ENCODE measurements at regions not wholly inside any gene's neighbourhood (a gene's known extent, or its start where the extent isn't known, plus 50 kb on each side); places are given as distances from the start of the nearest gene placed in this dataset.

DNA sequence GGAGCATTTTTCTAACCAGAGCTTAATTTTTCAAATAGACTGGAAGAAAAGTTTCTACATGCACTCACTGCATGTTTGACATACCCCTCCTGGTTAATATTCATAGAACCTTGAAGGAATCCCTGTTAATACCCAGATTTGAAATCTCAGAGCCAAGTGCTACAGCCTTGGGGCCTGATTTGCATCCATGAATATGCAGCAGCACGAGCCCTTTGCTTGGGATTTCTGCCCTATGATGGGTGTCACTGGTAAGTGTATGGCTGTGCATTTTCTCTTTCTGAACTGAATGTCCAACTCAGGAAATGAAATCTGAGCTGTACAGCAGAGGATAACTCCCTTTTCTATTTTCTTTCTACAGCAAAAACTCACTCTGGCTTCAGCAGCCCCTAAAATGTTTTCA is 1157.5 kb downstream of the XPNPEP1 start:
- no peak for DNase-seq (ENCODE audit: low read depth, low spot score)
- Mint-ChIP-seq H3K9me3 (no peaks in the 10 kb centered on the region), H3K4me3 (no peak overlapping the region), H3K4me1 (peaks cover 4% of the 10 kb centered on the region), H3K36me3 (ENCODE audit: low read depth) (no peaks in the 10 kb centered on the region), H3K27me3 (ENCODE audit: low read depth) (no peaks in the 10 kb centered on the region), H3K27ac (ENCODE audit: unreplicated experiment) (no peak overlapping the region)
- TF ChIP-seq, protein P1, sequence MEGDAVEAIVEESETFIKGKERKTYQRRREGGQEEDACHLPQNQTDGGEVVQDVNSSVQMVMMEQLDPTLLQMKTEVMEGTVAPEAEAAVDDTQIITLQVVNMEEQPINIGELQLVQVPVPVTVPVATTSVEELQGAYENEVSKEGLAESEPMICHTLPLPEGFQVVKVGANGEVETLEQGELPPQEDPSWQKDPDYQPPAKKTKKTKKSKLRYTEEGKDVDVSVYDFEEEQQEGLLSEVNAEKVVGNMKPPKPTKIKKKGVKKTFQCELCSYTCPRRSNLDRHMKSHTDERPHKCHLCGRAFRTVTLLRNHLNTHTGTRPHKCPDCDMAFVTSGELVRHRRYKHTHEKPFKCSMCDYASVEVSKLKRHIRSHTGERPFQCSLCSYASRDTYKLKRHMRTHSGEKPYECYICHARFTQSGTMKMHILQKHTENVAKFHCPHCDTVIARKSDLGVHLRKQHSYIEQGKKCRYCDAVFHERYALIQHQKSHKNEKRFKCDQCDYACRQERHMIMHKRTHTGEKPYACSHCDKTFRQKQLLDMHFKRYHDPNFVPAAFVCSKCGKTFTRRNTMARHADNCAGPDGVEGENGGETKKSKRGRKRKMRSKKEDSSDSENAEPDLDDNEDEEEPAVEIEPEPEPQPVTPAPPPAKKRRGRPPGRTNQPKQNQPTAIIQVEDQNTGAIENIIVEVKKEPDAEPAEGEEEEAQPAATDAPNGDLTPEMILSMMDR (conservative IDR thresholded peaks at IDR 0.05), result no peak

DNA sequence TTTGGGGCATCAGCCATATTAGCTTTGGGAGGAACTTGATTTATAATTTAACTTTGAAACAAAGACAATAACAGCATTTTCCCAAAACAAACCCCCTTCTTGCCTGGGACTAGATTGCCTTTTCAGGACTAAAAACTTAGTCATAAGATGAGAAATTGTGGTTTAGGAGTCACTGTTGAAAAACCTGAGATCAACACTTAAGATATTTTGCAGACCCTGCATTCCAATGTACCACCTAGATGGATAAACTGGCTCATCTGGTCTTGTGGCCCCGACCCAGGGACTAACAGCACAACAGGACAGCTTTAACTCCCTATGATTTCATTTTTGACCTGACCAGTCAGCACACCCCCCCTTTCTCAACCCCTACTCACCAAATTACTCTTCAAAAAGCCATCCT is 1165.4 kb downstream of the XPNPEP1 start:
- Mint-ChIP-seq H3K4me3 (no peak overlapping the region), H3K36me3 (ENCODE audit: low read depth) (no peaks in the 10 kb centered on the region), H3K4me1 (no peaks in the 10 kb centered on the region), H3K27me3 (ENCODE audit: low read depth) (no peaks in the 10 kb centered on the region), H3K9me3 (no peaks in the 10 kb centered on the region), H3K27ac (ENCODE audit: unreplicated experiment) (no peak overlapping the region)
- no peak for DNase-seq (ENCODE audit: low read depth, low spot score)
- TF ChIP-seq, protein P1 (conservative IDR thresholded peaks at IDR 0.05), result no peak

DNA sequence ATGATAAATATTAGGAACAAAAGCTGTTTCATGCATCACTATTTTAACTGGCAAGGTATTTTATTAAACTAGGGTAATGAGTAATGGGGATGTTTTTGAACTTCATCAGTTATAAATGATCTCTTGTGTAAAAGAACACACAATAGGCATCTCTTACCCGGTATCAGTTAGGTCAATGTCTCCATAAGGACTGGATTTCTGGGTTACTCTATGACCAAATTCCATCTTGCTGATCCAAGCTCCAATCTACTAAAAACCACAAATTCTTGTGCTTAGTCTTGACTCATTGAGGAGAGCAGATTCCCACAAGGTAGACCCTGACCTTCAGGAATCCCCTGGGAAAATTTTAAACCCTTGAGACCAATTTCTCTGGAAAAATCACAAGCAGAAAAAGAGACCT is 1167.7 kb downstream of the XPNPEP1 start:
- TF ChIP-seq, protein P1 (conservative IDR thresholded peaks at IDR 0.05), result no peak
- Mint-ChIP-seq H3K27ac (ENCODE audit: unreplicated experiment) (no peak overlapping the region), H3K36me3 (ENCODE audit: low read depth) (no peaks in the 10 kb centered on the region), H3K4me1 (no peaks in the 10 kb centered on the region), H3K27me3 (ENCODE audit: low read depth) (no peaks in the 10 kb centered on the region), H3K9me3 (no peaks in the 10 kb centered on the region), H3K4me3 (no peak overlapping the region)
- no peak for DNase-seq (ENCODE audit: low read depth, low spot score)

DNA sequence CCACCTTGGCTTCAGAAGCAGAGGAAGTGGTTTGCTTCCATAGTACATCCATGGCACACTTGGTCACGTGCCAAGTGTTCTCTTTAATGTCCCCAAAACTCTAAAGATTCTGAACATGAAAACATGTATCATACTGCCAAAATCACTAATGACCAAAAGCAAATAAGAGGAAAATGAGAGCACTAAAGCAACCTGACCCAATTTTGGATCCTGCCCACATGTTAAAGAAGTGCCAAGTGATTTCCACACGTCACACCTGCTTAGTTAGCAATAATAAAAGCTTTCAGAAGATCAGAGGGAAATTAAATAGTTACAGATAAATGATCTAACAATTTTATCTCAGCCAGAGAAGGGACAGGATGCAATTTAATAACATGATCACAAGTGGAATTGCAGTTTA is 1170.0 kb downstream of the XPNPEP1 start:
- no peak for DNase-seq (ENCODE audit: low read depth, low spot score)
- no peaks in the 10 kb centered on the region for H3K9me3 Mint-ChIP-seq
- no peaks in the 10 kb centered on the region for H3K4me1 Mint-ChIP-seq
- H3K4me3 Mint-ChIP-seq, result no peak overlapping the region
- H3K27ac Mint-ChIP-seq (ENCODE audit: unreplicated experiment), result no peak overlapping the region
- TF ChIP-seq, protein P1 (conservative IDR thresholded peaks at IDR 0.05), result no peak
- no peaks in the 10 kb centered on the region for H3K27me3 Mint-ChIP-seq (ENCODE audit: low read depth)
- H3K36me3 Mint-ChIP-seq (ENCODE audit: low read depth), result no peaks in the 10 kb centered on the region

DNA sequence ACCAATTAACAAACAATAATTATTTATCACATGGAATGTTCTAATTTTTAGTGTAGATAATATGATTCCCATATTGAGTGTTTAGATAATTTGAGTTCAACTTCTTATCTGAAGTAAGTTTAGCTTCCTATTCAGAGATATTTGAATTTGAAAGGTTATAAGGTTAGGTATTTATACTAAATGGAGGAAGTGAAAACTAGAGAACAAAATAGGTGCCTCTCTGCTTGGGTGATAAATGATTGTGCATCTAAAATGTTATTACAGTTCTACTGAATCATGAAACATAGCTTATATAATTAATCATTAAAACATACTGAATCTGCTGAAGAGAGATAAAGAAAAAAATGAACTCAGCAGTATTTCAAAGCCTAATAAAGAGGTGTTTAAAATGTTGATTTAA is 1174.3 kb downstream of the XPNPEP1 start:
- H3K9me3 Mint-ChIP-seq, result peaks cover 2% of the 10 kb centered on the region
- H3K27me3 Mint-ChIP-seq (ENCODE audit: low read depth), result no peaks in the 10 kb centered on the region
- TF ChIP-seq, protein P1 (conservative IDR thresholded peaks at IDR 0.05), result no peak
- H3K4me3 Mint-ChIP-seq, result no peak overlapping the region
- H3K4me1 Mint-ChIP-seq, result no peaks in the 10 kb centered on the region
- no peak overlapping the region for H3K27ac Mint-ChIP-seq (ENCODE audit: unreplicated experiment)
- no peak for DNase-seq (ENCODE audit: low read depth, low spot score)
- no peaks in the 10 kb centered on the region for H3K36me3 Mint-ChIP-seq (ENCODE audit: low read depth)

DNA sequence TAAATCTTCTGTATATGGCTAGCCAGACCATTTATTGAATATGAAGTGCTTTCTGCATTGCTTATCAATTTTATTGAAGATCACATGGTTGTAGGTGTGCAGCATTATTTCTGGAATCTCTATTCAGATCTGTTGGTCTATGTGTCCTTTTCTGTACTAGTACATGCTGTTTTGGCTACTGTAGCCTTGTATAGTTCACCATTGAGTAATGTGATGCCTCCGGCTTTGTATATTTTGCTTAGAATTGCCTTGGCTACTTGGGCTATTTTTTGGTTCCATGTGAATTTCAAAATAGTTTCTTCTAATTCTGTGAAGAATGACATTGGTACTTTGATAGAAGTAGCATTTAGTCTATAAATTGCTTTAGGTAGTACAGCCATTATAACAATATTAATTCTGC is 1187.2 kb downstream of the XPNPEP1 start:
- Mint-ChIP-seq H3K4me3 (no peak overlapping the region), H3K36me3 (ENCODE audit: low read depth) (peaks cover 3% of the 10 kb centered on the region), H3K4me1 (no peaks in the 10 kb centered on the region), H3K9me3 (peaks cover 6% of the 10 kb centered on the region), H3K27me3 (ENCODE audit: low read depth) (no peaks in the 10 kb centered on the region), H3K27ac (ENCODE audit: unreplicated experiment) (no peak overlapping the region)
- DNase-seq (ENCODE audit: low read depth, low spot score), result no peak
- TF ChIP-seq, protein P1 (conservative IDR thresholded peaks at IDR 0.05), result no peak

Measured in neural crest cell (in vitro differentiated cells).